K562 (cell line): ENCODE measurements at regions not wholly inside any gene's neighbourhood (a gene's known extent, or its start where the extent isn't known, plus 50 kb on each side); places are given as distances from the start of the nearest gene placed in this dataset.

Experiments
- BDP1 ChIP-seq: IDR thresholded peaks from 3 replicates; pipeline ENCODE4 v1.6.1; 2011; ENCODE audit not compliant: insufficient read length, insufficient read depth
- CTCF ChIP-seq, 3 experiments: IDR thresholded peaks in 2 of 3; conservative IDR thresholded peaks in 1 of 3; 2 replicates each; pipeline ENCODE4 v1.5.1; 2011 to 2012; ENCODE audit warnings: low read length in 3 of 3, mild to moderate bottlenecking in 3 of 3, control low read depth in 2 of 3, improper control_type of control experiment in 1 of 3, inconsistent platforms in 1 of 3, low read depth in 1 of 3, mixed read lengths in 1 of 3, moderate library complexity in 1 of 3; ENCODE audit not compliant: insufficient read depth in 2 of 3
- MEF2A ChIP-seq: IDR thresholded peaks from 2 replicates; pipeline ENCODE4 v1.6.1; 2011; ENCODE audit warnings: low read depth, mild to moderate bottlenecking, low read length, moderate library complexity; ENCODE audit not compliant: control insufficient read depth
- NR2C1 ChIP-seq, 2 experiments: fragments of 450-650 bp; IDR thresholded peaks; 2 replicates each; pipeline ENCODE4 v1.6.1; 2017; ENCODE audit warnings: mild to moderate bottlenecking in 2 of 2, antibody characterized with exemption in 1 of 2, inconsistent platforms in 1 of 2, missing compliant biosample characterization in 1 of 2, missing genetic modification characterization in 1 of 2
- SP2 ChIP-seq: IDR thresholded peaks from 2 replicates; pipeline ENCODE4 v1.6.1; 2011; ENCODE audit warnings: mild to moderate bottlenecking, low read depth, low read length, moderate library complexity; ENCODE audit not compliant: poor library complexity, severe bottlenecking; ENCODE audit errors: extremely low read depth
- SRF ChIP-seq, 2 experiments: fragments of 250-450, 450-650 bp in 1 of 2; sonication (Bioruptor Pico) in 1 of 2; sonication (generic) in 1 of 2; formaldehyde crosslinking; IDR thresholded peaks; 2 replicates each; pipeline versions ENCODE4 v1.5.0 to v1.5.1; 2020 to 2022; ENCODE audit warnings: mild to moderate bottlenecking in 1 of 2, missing genetic modification reagents in 1 of 2
- ZNF274 ChIP-seq: IDR thresholded peaks from 2 replicates; pipeline ENCODE4 v1.6.1; 2011; ENCODE audit warnings: low read depth, mild to moderate bottlenecking, low read length, moderate library complexity, borderline replicate concordance

- TF ChIP-seq ZNF274 (no peak), CTCF (IDR thresholded peaks at IDR 0.05 in 2 of 3, conservative IDR thresholded peaks at IDR 0.05 in 1 of 3; ENCODE audit: insufficient read depth in 2 of 3, low read depth in 1 of 3, low read length in 3 of 3) (no peak), NR2C1 (IDR thresholded peaks at IDR 0.05) (no peak), NR2C1 (tag; IDR thresholded peaks at IDR 0.05) (no peak), SP2 (no peak), SRF (CRISPR knock-in tag; IDR thresholded peaks at IDR 0.05) (no peak), BDP1 (no peak), MEF2A (no peak)
Measured at GRCh38 chr5:84748313-84748712, 363.6 kb upstream of the EDIL3 start.
